ENCODE measurements at regions not wholly inside any gene's neighbourhood (a gene's known extent, or its start where the extent isn't known, plus 50 kb on each side); places are given as distances from the start of the nearest gene placed in this dataset.

- ATAC-seq (ENCODE audit: low FRiP score) (no peak), DNase-seq (no peak)
- Histone ChIP-seq H3K4me1 (ENCODE audit: control insufficient read depth in 1 of 2, insufficient read depth in 2 of 2, low read length in 2 of 2) (no peaks in the 10 kb centered on the region), H3K36me3 (ENCODE audit: control insufficient read depth in 1 of 2, insufficient read depth in 2 of 2, low read length in 1 of 2) (no peaks in the 10 kb centered on the region), H3K9me3 (ENCODE audit: control insufficient read depth, low read length) (no peaks in the 10 kb centered on the region), H3K27me3 (ENCODE audit: control insufficient read depth in 1 of 2, insufficient read depth in 2 of 2, low read length in 1 of 2) (no peaks in the 10 kb centered on the region), H3K4me3 (ENCODE audit: low read length in 2 of 2) (no peak overlapping the region), H3K27ac (ENCODE audit: low read depth in 1 of 2, low read length in 2 of 2) (no peak overlapping the region)
- WGBS, 2 donors, result 88 to 94% methylated on average over 1 of the region's 1 CpG
- intact Hi-C loops (cut with DNase I), result no loop called here
These were observed 416.1 kb upstream of the CITED2 start for GRCh38 chr6:139790527-139790926.

- ATAC-seq (ENCODE audit: low FRiP score), result no peak
- H3K4me1 ChIP-seq (ENCODE audit: control insufficient read depth in 1 of 2, insufficient read depth in 2 of 2, low read length in 2 of 2), result peaks cover 0 to 2% of the 10 kb centered on the region in 2 donors
- no peaks in the 10 kb centered on the region for H3K36me3 ChIP-seq (ENCODE audit: control insufficient read depth in 1 of 2, insufficient read depth in 2 of 2, low read length in 1 of 2)
- H3K27ac ChIP-seq (ENCODE audit: low read depth in 1 of 2, low read length in 2 of 2), result no peak overlapping the region
- WGBS, 2 donors, result 97 to 98% methylated on average over 2 of the region's 2 CpGs
- DNase-seq, result no peak
- no peak overlapping the region for H3K4me3 ChIP-seq (ENCODE audit: low read length in 2 of 2)
- H3K9me3 ChIP-seq (ENCODE audit: control insufficient read depth, low read length), result no peaks in the 10 kb centered on the region
- no peaks in the 10 kb centered on the region for H3K27me3 ChIP-seq (ENCODE audit: control insufficient read depth in 1 of 2, insufficient read depth in 2 of 2, low read length in 1 of 2)
- intact Hi-C loops (cut with DNase I), result no loop called here
These were observed 409.8 kb upstream of the CITED2 start for GRCh38 chr6:139784222-139784769.

- no peak for ATAC-seq (ENCODE audit: low FRiP score)
These were observed 405.7 kb upstream of the CITED2 start for GRCh38 chr6:139779988-139780774.

GRCh38 chr6:139778688-139779087 is 404.2 kb upstream of the CITED2 start:
- Histone ChIP-seq H3K9me3 (ENCODE audit: control insufficient read depth, low read length) (no peaks in the 10 kb centered on the region), H3K4me3 (ENCODE audit: low read length in 2 of 2) (no peak overlapping the region), H3K27me3 (ENCODE audit: control insufficient read depth in 1 of 2, insufficient read depth in 2 of 2, low read length in 1 of 2) (no peaks in the 10 kb centered on the region), H3K27ac (ENCODE audit: low read depth in 1 of 2, low read length in 2 of 2) (no peak overlapping the region), H3K4me1 (ENCODE audit: control insufficient read depth in 1 of 2, insufficient read depth in 2 of 2, low read length in 2 of 2) (peaks cover 0 to 2% of the 10 kb centered on the region in 2 donors), H3K36me3 (ENCODE audit: control insufficient read depth in 1 of 2, insufficient read depth in 2 of 2, low read length in 1 of 2) (no peaks in the 10 kb centered on the region)
- DNase-seq, result no peak
- no peak for ATAC-seq (ENCODE audit: low FRiP score)
- intact Hi-C loops (cut with DNase I), result no loop called here
- 8% methylated on average over 5 of the region's 5 CpGs for WGBS, 2 donors

More at GRCh38 chr6:139779988-139780774, 405.7 kb upstream of the CITED2 start:
- intact Hi-C loops (cut with DNase I), result no loop called here
- no peaks in the 10 kb centered on the region for H3K9me3 ChIP-seq (ENCODE audit: control insufficient read depth, low read length)
- no peak overlapping the region for H3K27ac ChIP-seq (ENCODE audit: low read depth in 1 of 2, low read length in 2 of 2)
- H3K4me3 ChIP-seq (ENCODE audit: low read length in 2 of 2), result no peak overlapping the region
- 92 to 96% methylated on average over 8 of the region's 8 CpGs for WGBS, 2 donors
- H3K4me1 ChIP-seq (ENCODE audit: control insufficient read depth in 1 of 2, insufficient read depth in 2 of 2, low read length in 2 of 2), result peaks cover 0 to 2% of the 10 kb centered on the region in 2 donors
- no peaks in the 10 kb centered on the region for H3K27me3 ChIP-seq (ENCODE audit: control insufficient read depth in 1 of 2, insufficient read depth in 2 of 2, low read length in 1 of 2)
- no peak for DNase-seq
- no peaks in the 10 kb centered on the region for H3K36me3 ChIP-seq (ENCODE audit: control insufficient read depth in 1 of 2, insufficient read depth in 2 of 2, low read length in 1 of 2)

DNA sequence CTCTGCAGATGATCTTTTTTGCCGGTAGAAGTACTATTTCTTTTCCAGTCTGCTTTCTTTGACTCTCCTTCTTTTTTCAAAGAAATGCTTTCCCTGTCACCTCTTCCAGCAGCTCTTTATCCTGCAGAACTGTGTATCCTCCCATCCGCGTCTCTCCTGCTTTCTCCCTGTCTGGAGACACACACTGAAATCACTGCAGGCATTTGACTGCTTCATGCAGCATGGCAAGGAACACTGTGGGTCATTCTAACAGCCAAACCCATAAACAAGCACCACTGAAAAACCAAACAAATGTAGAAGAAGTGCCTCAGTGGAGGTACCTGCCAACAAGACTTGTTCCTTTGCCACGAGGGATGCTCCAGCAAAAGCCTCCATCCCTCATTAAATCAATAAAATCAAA is 403.7 kb upstream of the CITED2 start:
- ATAC-seq (ENCODE audit: low FRiP score), result no peak
- DNase-seq, result no peak
- Histone ChIP-seq H3K9me3 (ENCODE audit: control insufficient read depth, low read length) (no peaks in the 10 kb centered on the region), H3K27me3 (ENCODE audit: control insufficient read depth in 1 of 2, insufficient read depth in 2 of 2, low read length in 1 of 2) (no peaks in the 10 kb centered on the region), H3K4me3 (ENCODE audit: low read length in 2 of 2) (no peak overlapping the region), H3K36me3 (ENCODE audit: control insufficient read depth in 1 of 2, insufficient read depth in 2 of 2, low read length in 1 of 2) (no peaks in the 10 kb centered on the region), H3K27ac (ENCODE audit: low read depth in 1 of 2, low read length in 2 of 2) (no peak overlapping the region), H3K4me1 (ENCODE audit: control insufficient read depth in 1 of 2, insufficient read depth in 2 of 2, low read length in 2 of 2) (peaks cover 0 to 2% of the 10 kb centered on the region in 2 donors)
- intact Hi-C loops (cut with DNase I), result no loop called here
- 92 to 94% methylated on average over 4 of the region's 4 CpGs for WGBS, 2 donors

- H3K4me1 ChIP-seq (ENCODE audit: control insufficient read depth in 1 of 2, insufficient read depth in 2 of 2, low read length in 2 of 2), result peaks cover 0 to 2% of the 10 kb centered on the region in 2 donors
- 81% methylated on average over 6 of the region's 6 CpGs for WGBS, 2 donors
- H3K27ac ChIP-seq (ENCODE audit: low read depth in 1 of 2, low read length in 2 of 2), result no peak overlapping the region
- no peaks in the 10 kb centered on the region for H3K36me3 ChIP-seq (ENCODE audit: control insufficient read depth in 1 of 2, insufficient read depth in 2 of 2, low read length in 1 of 2)
- H3K4me3 ChIP-seq (ENCODE audit: low read length in 2 of 2), result no peak overlapping the region
- no peak for ATAC-seq (ENCODE audit: low FRiP score)
- H3K9me3 ChIP-seq (ENCODE audit: control insufficient read depth, low read length), result no peaks in the 10 kb centered on the region
- H3K27me3 ChIP-seq (ENCODE audit: control insufficient read depth in 1 of 2, insufficient read depth in 2 of 2, low read length in 1 of 2), result no peaks in the 10 kb centered on the region
- intact Hi-C loops (cut with DNase I), result no loop called here
- DNase-seq, result no peak
These were observed 402.9 kb upstream of the CITED2 start for GRCh38 chr6:139777202-139777970.

GRCh38 chr6:139776041-139776440 is 401.6 kb upstream of the CITED2 start:
- DNase-seq, result no peak
- 83 to 85% methylated on average over 6 of the region's 6 CpGs for WGBS, 2 donors
- no peak for ATAC-seq (ENCODE audit: low FRiP score)
- Histone ChIP-seq H3K4me1 (ENCODE audit: control insufficient read depth in 1 of 2, insufficient read depth in 2 of 2, low read length in 2 of 2) (peaks cover 0 to 1% of the 10 kb centered on the region in 2 donors), H3K27ac (ENCODE audit: low read depth in 1 of 2, low read length in 2 of 2) (no peak overlapping the region), H3K4me3 (ENCODE audit: low read length in 2 of 2) (no peak overlapping the region), H3K27me3 (ENCODE audit: control insufficient read depth in 1 of 2, insufficient read depth in 2 of 2, low read length in 1 of 2) (no peaks in the 10 kb centered on the region), H3K9me3 (ENCODE audit: control insufficient read depth, low read length) (no peaks in the 10 kb centered on the region), H3K36me3 (ENCODE audit: control insufficient read depth in 1 of 2, insufficient read depth in 2 of 2, low read length in 1 of 2) (no peaks in the 10 kb centered on the region)
- intact Hi-C loops (cut with DNase I), result no loop called here

DNA sequence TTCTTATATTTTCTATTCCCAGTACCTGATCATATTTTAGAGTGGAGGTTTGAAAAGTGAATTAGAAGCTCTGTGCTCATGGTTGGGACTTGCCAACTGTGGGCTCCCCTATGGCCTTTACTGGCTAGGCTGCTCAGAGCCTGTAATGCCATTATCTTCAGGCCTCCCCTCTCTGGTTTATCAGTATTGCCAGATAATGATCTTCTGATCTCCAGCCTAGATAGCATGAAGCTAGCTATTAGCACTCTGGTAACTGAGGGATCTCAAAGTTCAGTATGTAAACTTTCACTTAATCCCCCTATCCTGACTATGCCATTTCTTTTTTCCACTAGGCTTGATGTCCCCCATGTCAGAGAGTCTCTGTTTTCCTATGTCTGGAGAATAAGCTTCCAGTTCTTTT is 393.7 kb upstream of the CITED2 start:
- intact Hi-C loops (cut with DNase I), result loop anchor here in 1 of 2 donors (10.0 kb wide), 1 partner anchor 393 kb away; the partner anchor contains the start of gene CITED2
- Histone ChIP-seq H3K4me3 (ENCODE audit: low read length in 2 of 2) (no peak overlapping the region), H3K27me3 (ENCODE audit: control insufficient read depth in 1 of 2, insufficient read depth in 2 of 2, low read length in 1 of 2) (no peaks in the 10 kb centered on the region), H3K36me3 (ENCODE audit: control insufficient read depth in 1 of 2, insufficient read depth in 2 of 2, low read length in 1 of 2) (no peaks in the 10 kb centered on the region), H3K9me3 (ENCODE audit: control insufficient read depth, low read length) (no peaks in the 10 kb centered on the region), H3K27ac (ENCODE audit: low read depth in 1 of 2, low read length in 2 of 2) (no peak overlapping the region), H3K4me1 (ENCODE audit: control insufficient read depth in 1 of 2, insufficient read depth in 2 of 2, low read length in 2 of 2) (peaks cover 0 to 2% of the 10 kb centered on the region in 2 donors)
- ATAC-seq (ENCODE audit: low FRiP score) (no peak), DNase-seq (no peak)
